ENCODE measurements at regions not wholly inside any gene's neighbourhood (a gene's known extent, or its start where the extent isn't known, plus 50 kb on each side); places are given as distances from the start of the nearest gene placed in this dataset.

DNA sequence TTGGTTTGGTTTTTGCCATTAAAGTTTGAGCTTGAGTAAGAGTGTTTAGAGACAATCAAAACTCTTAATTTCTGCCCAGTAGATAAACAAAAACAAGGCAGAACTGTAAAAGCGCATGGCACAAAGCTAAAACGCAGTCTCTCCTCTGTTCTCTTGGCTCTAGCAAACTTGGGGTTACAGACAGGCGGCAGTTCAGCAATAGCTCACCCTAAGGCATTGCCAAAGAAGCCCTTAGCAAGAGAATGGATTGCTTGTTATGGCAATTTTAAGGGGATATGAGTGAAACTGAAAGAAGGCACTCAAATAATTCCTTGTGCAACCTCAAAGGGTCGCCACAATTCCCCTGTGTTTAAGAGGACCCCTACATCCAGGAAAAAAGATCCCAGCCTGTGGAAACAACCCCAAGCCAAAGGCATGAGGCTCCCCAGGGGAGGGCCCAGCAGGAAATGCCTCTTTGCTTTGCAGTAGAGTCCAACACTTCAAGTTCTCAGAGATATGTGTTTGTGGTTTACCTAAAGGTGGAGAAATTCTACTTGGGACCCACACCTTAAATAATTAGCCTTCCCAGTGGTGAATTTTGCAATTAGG is 317.0 kb upstream of the MPDZ start:
- TF ChIP-seq, protein P1, sequence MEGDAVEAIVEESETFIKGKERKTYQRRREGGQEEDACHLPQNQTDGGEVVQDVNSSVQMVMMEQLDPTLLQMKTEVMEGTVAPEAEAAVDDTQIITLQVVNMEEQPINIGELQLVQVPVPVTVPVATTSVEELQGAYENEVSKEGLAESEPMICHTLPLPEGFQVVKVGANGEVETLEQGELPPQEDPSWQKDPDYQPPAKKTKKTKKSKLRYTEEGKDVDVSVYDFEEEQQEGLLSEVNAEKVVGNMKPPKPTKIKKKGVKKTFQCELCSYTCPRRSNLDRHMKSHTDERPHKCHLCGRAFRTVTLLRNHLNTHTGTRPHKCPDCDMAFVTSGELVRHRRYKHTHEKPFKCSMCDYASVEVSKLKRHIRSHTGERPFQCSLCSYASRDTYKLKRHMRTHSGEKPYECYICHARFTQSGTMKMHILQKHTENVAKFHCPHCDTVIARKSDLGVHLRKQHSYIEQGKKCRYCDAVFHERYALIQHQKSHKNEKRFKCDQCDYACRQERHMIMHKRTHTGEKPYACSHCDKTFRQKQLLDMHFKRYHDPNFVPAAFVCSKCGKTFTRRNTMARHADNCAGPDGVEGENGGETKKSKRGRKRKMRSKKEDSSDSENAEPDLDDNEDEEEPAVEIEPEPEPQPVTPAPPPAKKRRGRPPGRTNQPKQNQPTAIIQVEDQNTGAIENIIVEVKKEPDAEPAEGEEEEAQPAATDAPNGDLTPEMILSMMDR (IDR thresholded peaks at IDR 0.05; ENCODE audit: low read depth, low read length, poor library complexity, severe bottlenecking), result no peak
- no peak for TF ChIP-seq EZH2phosphoT487 (IDR thresholded peaks at IDR 0.05; ENCODE audit: borderline replicate concordance, low read length)

All from DOHH2 (cell line).